C1 segment of cervical spinal cord (tissue), 14 donors: ENCODE measurements at regions not wholly inside any gene's neighbourhood (a gene's known extent, or its start where the extent isn't known, plus 50 kb on each side); places are given as distances from the start of the nearest gene placed in this dataset.
"Not testable (repeated sequence)": the region's sequence is repeated elsewhere in the genome, so short reads cannot be mapped to it uniquely, and the experiment has no call there.

Experiments
- DNase-seq, 14 donors: peaks; one replicate each; lab custom pipeline; 2025; lab: John Stamatoyannopoulos, UW

- no peak for DNase-seq
Observed at GRCh38 chr2:109049022-109049421, 60.0 kb upstream of the EDAR start.

GRCh38 chr2:109048163-109048562 lies 59.1 kb upstream of the EDAR start:
- DNase-seq, result no peak

- DNase-seq, result not testable (repeated sequence)
Observed at GRCh38 chr2:109047569-109047968, 58.5 kb upstream of the EDAR start.

GRCh38 chr2:109046925-109047508 lies 58.0 kb upstream of the EDAR start:
- DNase-seq, result no peak

- no peak for DNase-seq
Observed at GRCh38 chr2:109045505-109045904, 56.5 kb upstream of the EDAR start.

GRCh38 chr2:109038992-109039391 lies 50.0 kb upstream of the EDAR start:
- no peak for DNase-seq
